DOHH2 (cell line): ENCODE measurements at regions not wholly inside any gene's neighbourhood (a gene's known extent, or its start where the extent isn't known, plus 50 kb on each side); places are given as distances from the start of the nearest gene placed in this dataset.

ENCODE experiments used
- EZH2phosphoT487 ChIP-seq: fragments of 200-600 bp; sonication (generic); IDR thresholded peaks from 2 replicates; pipeline ENCODE4 v1.6.1; 2017; ENCODE audit warnings: borderline replicate concordance, mild to moderate bottlenecking, antibody characterized with exemption, low read length, moderate library complexity, mixed read lengths
- TF ChIP-seq, protein P1 (sequence below): fragments of 200-600 bp; sonication (generic); IDR thresholded peaks from one replicate; pipeline ENCODE4 v1.5.1; 2014; ENCODE audit warnings: antibody characterized with exemption, mild to moderate bottlenecking, low read depth, low read length; ENCODE audit not compliant: poor library complexity, severe bottlenecking

DNA sequence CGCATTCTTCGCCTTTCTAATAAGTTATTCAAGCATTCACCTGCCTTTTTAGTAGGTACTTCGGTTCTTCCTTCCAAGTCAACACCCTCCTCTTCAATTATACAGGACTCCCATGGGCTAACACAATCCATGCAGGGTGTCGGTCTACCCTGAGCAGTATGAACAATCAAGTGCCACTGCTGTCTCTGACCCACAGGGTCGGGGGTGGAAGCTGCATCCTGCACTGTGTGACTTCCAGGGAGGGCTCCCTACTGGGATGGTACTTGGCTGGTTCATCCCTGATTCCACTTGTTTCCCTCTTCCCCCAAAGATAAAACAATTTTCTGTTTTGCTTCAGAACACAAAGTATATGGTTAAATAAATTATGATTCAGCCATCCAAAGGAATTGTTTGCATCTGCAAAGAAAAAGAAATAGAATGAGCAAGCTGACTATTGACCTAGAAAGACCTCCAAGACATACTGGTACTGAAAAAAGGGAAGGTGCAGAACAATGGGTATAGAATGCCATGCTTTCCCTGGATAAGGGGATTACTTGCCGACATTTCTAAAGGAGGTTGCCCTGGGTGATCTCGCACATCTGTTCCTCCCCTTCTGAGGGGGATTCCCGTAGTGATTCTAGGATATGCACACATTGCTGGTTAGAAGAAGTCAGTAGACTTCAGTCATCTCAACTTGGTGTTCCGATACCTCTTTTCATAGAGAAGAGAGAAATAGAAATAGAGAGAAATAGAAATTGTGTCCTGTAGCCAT lies 89.1 kb upstream of the AGR3 start:
- TF ChIP-seq, protein P1, sequence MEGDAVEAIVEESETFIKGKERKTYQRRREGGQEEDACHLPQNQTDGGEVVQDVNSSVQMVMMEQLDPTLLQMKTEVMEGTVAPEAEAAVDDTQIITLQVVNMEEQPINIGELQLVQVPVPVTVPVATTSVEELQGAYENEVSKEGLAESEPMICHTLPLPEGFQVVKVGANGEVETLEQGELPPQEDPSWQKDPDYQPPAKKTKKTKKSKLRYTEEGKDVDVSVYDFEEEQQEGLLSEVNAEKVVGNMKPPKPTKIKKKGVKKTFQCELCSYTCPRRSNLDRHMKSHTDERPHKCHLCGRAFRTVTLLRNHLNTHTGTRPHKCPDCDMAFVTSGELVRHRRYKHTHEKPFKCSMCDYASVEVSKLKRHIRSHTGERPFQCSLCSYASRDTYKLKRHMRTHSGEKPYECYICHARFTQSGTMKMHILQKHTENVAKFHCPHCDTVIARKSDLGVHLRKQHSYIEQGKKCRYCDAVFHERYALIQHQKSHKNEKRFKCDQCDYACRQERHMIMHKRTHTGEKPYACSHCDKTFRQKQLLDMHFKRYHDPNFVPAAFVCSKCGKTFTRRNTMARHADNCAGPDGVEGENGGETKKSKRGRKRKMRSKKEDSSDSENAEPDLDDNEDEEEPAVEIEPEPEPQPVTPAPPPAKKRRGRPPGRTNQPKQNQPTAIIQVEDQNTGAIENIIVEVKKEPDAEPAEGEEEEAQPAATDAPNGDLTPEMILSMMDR: no peak
- no peak for TF ChIP-seq EZH2phosphoT487
